ENCODE measurements at regions not wholly inside any gene's neighbourhood (a gene's known extent, or its start where the extent isn't known, plus 50 kb on each side); places are given as distances from the start of the nearest gene placed in this dataset.

DNA sequence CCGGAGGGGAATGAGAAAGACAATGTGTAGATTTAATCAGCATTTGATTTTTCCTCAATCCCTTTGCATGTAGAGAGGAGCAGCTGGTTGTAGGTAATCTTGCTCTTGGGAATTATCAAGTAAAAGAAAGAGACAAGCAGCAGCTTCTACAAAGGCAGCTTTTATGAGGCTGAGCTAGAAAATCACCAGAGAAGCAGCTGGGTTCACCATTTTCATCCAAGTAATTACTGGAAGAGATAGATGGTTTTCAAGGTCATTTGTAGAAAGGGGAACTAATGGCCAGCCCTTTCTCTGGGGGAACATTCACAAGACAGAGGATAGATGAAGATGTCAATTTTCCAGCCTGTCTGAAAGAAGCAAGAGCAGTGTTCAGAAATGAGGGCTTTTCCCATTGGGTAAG, 113.0 kb downstream of the RND3 start:
- DNase-seq, result no peak
- in situ Hi-C loops (cut with MboI; ENCODE audit: low pct_unique_long_range_greater_than_20kb, low sequenced_read_pairs), result no loop called here

GRCh38 chr2:150373374-150373773, 114.1 kb downstream of the RND3 start:
- no peak for DNase-seq
- in situ Hi-C loops (cut with MboI; ENCODE audit: low pct_unique_long_range_greater_than_20kb, low sequenced_read_pairs), result no loop called here

- in situ Hi-C loops (cut with MboI; ENCODE audit: low pct_unique_long_range_greater_than_20kb, low sequenced_read_pairs), result no loop called here
- DNase-seq, result no peak
These were observed 116.2 kb downstream of the RND3 start for GRCh38 chr2:150371044-150371818.

GRCh38 chr2:150370561-150370960, 116.9 kb downstream of the RND3 start:
- in situ Hi-C loops (cut with MboI; ENCODE audit: low pct_unique_long_range_greater_than_20kb, low sequenced_read_pairs), result no loop called here
- no peak for DNase-seq

DNA sequence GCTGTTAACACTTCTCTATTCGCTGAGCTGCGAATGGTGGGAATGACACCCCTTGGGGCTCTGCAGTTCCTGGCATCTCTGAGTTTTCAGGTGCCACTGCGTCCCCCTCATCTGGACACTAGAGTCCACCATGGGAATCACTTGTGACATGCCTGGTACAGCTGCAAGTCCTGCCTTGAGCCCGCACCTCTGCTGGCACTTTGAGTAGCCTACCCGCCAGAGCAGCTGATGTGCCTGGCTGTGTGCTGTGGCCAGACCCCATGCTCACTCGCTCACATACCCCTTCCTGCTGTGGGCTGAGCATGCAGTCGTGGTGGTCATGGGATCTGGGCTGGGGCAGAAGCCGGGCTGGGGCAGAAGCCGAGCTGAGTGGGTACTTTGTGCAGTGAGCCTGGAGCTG, 117.6 kb downstream of the RND3 start:
- DNase-seq, result no peak
- in situ Hi-C loops (cut with MboI; ENCODE audit: low pct_unique_long_range_greater_than_20kb, low sequenced_read_pairs), result no loop called here

GRCh38 chr2:150358468-150358807, 129.0 kb downstream of the RND3 start:
- DNase-seq, result no peak
- in situ Hi-C loops (cut with MboI; ENCODE audit: low pct_unique_long_range_greater_than_20kb, low sequenced_read_pairs), result no loop called here

- DNase-seq, result no peak
- in situ Hi-C loops (cut with MboI; ENCODE audit: low pct_unique_long_range_greater_than_20kb, low sequenced_read_pairs), result no loop called here
These were observed 129.5 kb downstream of the RND3 start for GRCh38 chr2:150357770-150358467.

- in situ Hi-C loops (cut with MboI; ENCODE audit: low pct_unique_long_range_greater_than_20kb, low sequenced_read_pairs), result no loop called here
- DNase-seq, result no peak
These were observed 132.0 kb downstream of the RND3 start for GRCh38 chr2:150355440-150355839.

GRCh38 chr2:150353376-150353775, 134.1 kb downstream of the RND3 start:
- no peak for DNase-seq
- in situ Hi-C loops (cut with MboI; ENCODE audit: low pct_unique_long_range_greater_than_20kb, low sequenced_read_pairs), result no loop called here

DNA sequence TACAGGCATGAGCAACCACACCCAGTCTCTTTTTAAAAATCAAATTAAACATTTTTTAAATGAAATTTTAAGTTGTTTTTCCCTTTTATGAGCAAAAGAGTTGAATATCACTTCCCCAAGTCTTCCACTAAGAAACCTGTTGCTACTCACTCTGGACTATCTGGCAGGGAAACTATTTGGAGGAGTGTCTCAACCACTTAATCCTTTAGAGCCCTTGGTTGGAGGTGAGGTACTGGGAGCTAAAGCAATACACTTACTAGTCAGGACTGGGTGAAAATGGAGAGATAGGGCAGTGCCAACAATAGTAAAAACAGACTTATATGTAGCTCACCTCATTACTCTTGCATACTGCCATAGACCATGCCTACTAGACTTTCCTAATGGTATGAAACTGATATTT, 135.5 kb downstream of the RND3 start:
- in situ Hi-C loops (cut with MboI; ENCODE audit: low pct_unique_long_range_greater_than_20kb, low sequenced_read_pairs), result no loop called here
- no peak for DNase-seq

- DNase-seq, result no peak
- in situ Hi-C loops (cut with MboI; ENCODE audit: low pct_unique_long_range_greater_than_20kb, low sequenced_read_pairs), result no loop called here
These were observed 137.0 kb downstream of the RND3 start for GRCh38 chr2:150350500-150350899.

- no peak for DNase-seq
- in situ Hi-C loops (cut with MboI; ENCODE audit: low pct_unique_long_range_greater_than_20kb, low sequenced_read_pairs), result no loop called here
These were observed 140.7 kb downstream of the RND3 start for GRCh38 chr2:150346806-150347205.

- in situ Hi-C loops (cut with MboI; ENCODE audit: low pct_unique_long_range_greater_than_20kb, low sequenced_read_pairs), result no loop called here
- DNase-seq, result no peak
These were observed 145.3 kb downstream of the RND3 start for GRCh38 chr2:150341982-150342680.

- in situ Hi-C loops (cut with MboI; ENCODE audit: low pct_unique_long_range_greater_than_20kb, low sequenced_read_pairs), result no loop called here
- DNase-seq, result no peak
These were observed 147.5 kb downstream of the RND3 start for GRCh38 chr2:150339951-150340350.

- in situ Hi-C loops (cut with MboI; ENCODE audit: low pct_unique_long_range_greater_than_20kb, low sequenced_read_pairs), result no loop called here
- DNase-seq, result no peak
These were observed 148.2 kb downstream of the RND3 start for GRCh38 chr2:150339282-150339681.

DNA sequence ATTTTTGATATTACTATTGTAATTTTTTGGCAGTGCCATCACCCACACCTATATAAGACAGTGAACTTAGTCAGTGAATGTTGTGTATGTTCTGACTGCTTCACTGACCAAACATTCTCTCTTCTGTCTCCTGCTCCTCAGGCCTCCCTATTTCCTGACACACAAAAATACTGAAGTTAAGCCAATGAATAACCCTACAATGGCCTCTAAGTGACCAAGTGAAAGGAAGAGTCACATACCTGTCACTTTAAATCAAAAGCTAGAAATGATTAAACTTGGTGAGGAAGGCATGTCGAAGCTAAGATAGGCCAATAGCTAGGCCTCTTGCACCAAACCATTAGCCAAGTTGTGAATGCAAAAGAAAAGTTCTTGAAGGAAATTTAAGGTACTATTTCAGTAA, 151.9 kb downstream of the RND3 start:
- in situ Hi-C loops (cut with MboI; ENCODE audit: low pct_unique_long_range_greater_than_20kb, low sequenced_read_pairs), result no loop called here
- no peak for DNase-seq

GRCh38 chr2:150332383-150332782, 155.1 kb downstream of the RND3 start:
- DNase-seq, result no peak
- in situ Hi-C loops (cut with MboI; ENCODE audit: low pct_unique_long_range_greater_than_20kb, low sequenced_read_pairs), result no loop called here

- in situ Hi-C loops (cut with MboI; ENCODE audit: low pct_unique_long_range_greater_than_20kb, low sequenced_read_pairs), result no loop called here
- no peak for DNase-seq
These were observed 159.6 kb downstream of the RND3 start for GRCh38 chr2:150327564-150328489.

- no peak for DNase-seq
- in situ Hi-C loops (cut with MboI; ENCODE audit: low pct_unique_long_range_greater_than_20kb, low sequenced_read_pairs), result no loop called here
These were observed 161.7 kb downstream of the RND3 start for GRCh38 chr2:150325656-150326314.

All from KBM-7 (cell line).